NCI-H2107 (cell line): ENCODE measurements at regions not wholly inside any gene's neighbourhood (a gene's known extent, or its start where the extent isn't known, plus 50 kb on each side); places are given as distances from the start of the nearest gene placed in this dataset.

ENCODE experiments used
- DNase-seq: peaks from one replicate; lab custom pipeline; 2025; lab: John Stamatoyannopoulos, UW

- no peak for DNase-seq
These were observed 283.4 kb upstream of the GRIP1 start for GRCh38 chr12:66962290-66962689.

- DNase-seq: no peak
These were observed 285.0 kb upstream of the GRIP1 start for GRCh38 chr12:66963901-66964300.

- DNase-seq: no peak
These were observed 285.8 kb upstream of the GRIP1 start for GRCh38 chr12:66964629-66965028.

GRCh38 chr12:66965621-66966020 is 286.7 kb upstream of the GRIP1 start:
- DNase-seq: no peak

GRCh38 chr12:66971816-66972215 is 292.9 kb upstream of the GRIP1 start:
- DNase-seq: no peak

- DNase-seq: no peak
These were observed 292.6 kb upstream of the CAND1 start for GRCh38 chr12:66976526-66976925.

GRCh38 chr12:66978802-66979201 is 290.4 kb upstream of the CAND1 start:
- DNase-seq: no peak

GRCh38 chr12:66979251-66979650 is 289.9 kb upstream of the CAND1 start:
- no peak for DNase-seq

- no peak for DNase-seq
These were observed 285.1 kb upstream of the CAND1 start for GRCh38 chr12:66984077-66984476.

GRCh38 chr12:66984962-66985361 is 284.2 kb upstream of the CAND1 start:
- DNase-seq: no peak

GRCh38 chr12:66999141-66999540 is 270.0 kb upstream of the CAND1 start:
- DNase-seq: no peak

GRCh38 chr12:67001251-67001650 is 267.9 kb upstream of the CAND1 start:
- no peak for DNase-seq

GRCh38 chr12:67002720-67003119 is 266.4 kb upstream of the CAND1 start:
- no peak for DNase-seq

GRCh38 chr12:67006610-67007009 is 262.5 kb upstream of the CAND1 start:
- no peak for DNase-seq

- DNase-seq: no peak
These were observed 254.5 kb upstream of the CAND1 start for GRCh38 chr12:67014642-67015041.

- no peak for DNase-seq
These were observed 251.1 kb upstream of the CAND1 start for GRCh38 chr12:67018105-67018504.

- no peak for DNase-seq
These were observed 250.1 kb upstream of the CAND1 start for GRCh38 chr12:67019070-67019469.

- DNase-seq: peak; percentile 33
These were observed 243.5 kb upstream of the CAND1 start for GRCh38 chr12:67025543-67026114.

GRCh38 chr12:67026487-67027246 is 242.5 kb upstream of the CAND1 start:
- no peak for DNase-seq

GRCh38 chr12:67028529-67028928 is 240.6 kb upstream of the CAND1 start:
- DNase-seq: no peak

GRCh38 chr12:67034110-67034879 is 234.9 kb upstream of the CAND1 start:
- no peak for DNase-seq

GRCh38 chr12:67035121-67035520 is 234.0 kb upstream of the CAND1 start:
- no peak for DNase-seq

- DNase-seq: no peak
These were observed 230.7 kb upstream of the CAND1 start for GRCh38 chr12:67038486-67038885.
